OCI-LY3 (cell line): ENCODE measurements at regions not wholly inside any gene's neighbourhood (a gene's known extent, or its start where the extent isn't known, plus 50 kb on each side); places are given as distances from the start of the nearest gene placed in this dataset.

Experiments used
- H2AFZ ChIP-seq: fragments of 200-600, 300-600 bp; shearing (Covaris generic); 2 replicates; pipeline ENCODE4 v1.6.0; 2014; ENCODE audit warnings: antibody characterized with exemption, low read depth, low read length
- H3K27ac ChIP-seq: fragments of 200-600, 300-600 bp; sonication (generic); 2 replicates; pipeline ENCODE4 v1.5.1; 2014; ENCODE audit warnings: mild to moderate bottlenecking, low read length, moderate library complexity, mixed read lengths
- H3K27me3 ChIP-seq: fragments of 200-600, 300-600 bp; sonication (generic); 2 replicates; pipeline ENCODE4 v1.6.1; 2014; ENCODE audit warnings: low read depth, low read length, mixed read lengths
- H3K36me3 ChIP-seq: fragments of 200-600, 300-600 bp; sonication (generic); replicated peaks from 2 replicates; pipeline ENCODE3; 2014; ENCODE audit warnings: low read depth, low read length, mixed read lengths
- H3K4me1 ChIP-seq: fragments of 300-600, 200-600 bp; sonication (generic); 2 replicates; pipeline ENCODE4 v1.6.1; 2014; ENCODE audit warnings: low read length, mixed read lengths
- H3K4me2 ChIP-seq: fragments of 200-600, 300-600 bp; sonication (generic); 2 replicates; pipeline ENCODE4 v1.6.1; 2014; ENCODE audit warnings: low read length, mixed read lengths
- H3K4me3 ChIP-seq: fragments of 300-600, 200-600 bp; sonication (generic); 2 replicates; pipeline ENCODE4 v1.5.1; 2014; ENCODE audit warnings: antibody characterized with exemption, mild to moderate bottlenecking, low read length, moderate library complexity
- H3K79me2 ChIP-seq: fragments of 300-600, 200-600 bp; shearing (Covaris generic); 2 replicates; pipeline ENCODE4 v1.6.1; 2014; ENCODE audit warnings: mild to moderate bottlenecking, low read length, mixed read lengths
- H3K9ac ChIP-seq: fragments of 300-600, 200-600 bp; shearing (Covaris generic); 2 replicates; pipeline ENCODE4 v1.6.0; 2014; ENCODE audit warnings: mild to moderate bottlenecking, low read length, moderate library complexity
- H3K9me3 ChIP-seq: fragments of 200-600, 300-600 bp; shearing (Covaris generic); 2 replicates; pipeline ENCODE4 v1.6.1; 2014; ENCODE audit warnings: low read length, mixed read lengths; ENCODE audit not compliant: insufficient read depth
- H4K20me1 ChIP-seq: fragments of 200-600, 300-600 bp; sonication (generic); 2 replicates; pipeline ENCODE4 v1.6.1; 2016; ENCODE audit warnings: low read length, mixed read lengths; ENCODE audit not compliant: insufficient read depth
- CTCF ChIP-seq: fragments of 200-600, 300-600 bp; sonication (generic); IDR thresholded peaks from 2 replicates; pipeline ENCODE4 v1.5.1; 2014; ENCODE audit warnings: antibody characterized with exemption, low read length, low read depth
- EZH2phosphoT487 ChIP-seq: fragments of 200-600 bp; shearing (Covaris generic); IDR thresholded peaks from 2 replicates; pipeline ENCODE4 v1.6.1; 2018; ENCODE audit warnings: antibody characterized with exemption, mixed run types, low read depth

GRCh38 chr12:89262855-89263552 is 89.3 kb downstream of the DUSP6 start:
- no peaks in the 10 kb centered on the region for H3K4me1 ChIP-seq
- no peaks in the 10 kb centered on the region for H3K9me3 ChIP-seq
- H3K36me3 ChIP-seq, result no peaks in the 10 kb centered on the region
- no peak for TF ChIP-seq EZH2phosphoT487
- TF ChIP-seq CTCF, result no peak
- H3K79me2 ChIP-seq, result no peaks in the 10 kb centered on the region
- H3K4me2 ChIP-seq, result no peak overlapping the region
- H3K27ac ChIP-seq, result no peak overlapping the region
- H2AFZ ChIP-seq, result no peak overlapping the region
- no peaks in the 10 kb centered on the region for H3K27me3 ChIP-seq
- H3K4me3 ChIP-seq, result no peak overlapping the region
- H3K9ac ChIP-seq, result no peak overlapping the region
- no peaks in the 10 kb centered on the region for H4K20me1 ChIP-seq

DNA sequence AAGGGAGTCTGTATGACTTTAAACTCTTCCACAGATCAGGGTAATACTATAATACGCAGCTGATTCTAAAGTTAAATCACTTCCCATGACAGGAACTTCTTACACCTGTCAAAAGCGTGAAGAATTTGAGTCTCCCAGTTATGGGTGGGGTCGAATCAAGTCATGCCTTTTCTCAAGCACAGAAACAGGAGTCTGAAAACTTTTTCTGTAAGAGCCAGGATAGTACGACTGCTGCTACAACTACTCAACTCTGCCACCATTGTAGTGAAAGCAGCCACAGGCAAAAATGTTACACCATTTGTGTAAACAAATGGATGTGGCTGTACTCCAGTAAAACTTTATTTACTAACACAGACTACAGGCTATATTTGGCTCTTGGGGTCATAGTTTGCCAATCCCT is 90.3 kb downstream of the DUSP6 start:
- Histone ChIP-seq H4K20me1 (no peaks in the 10 kb centered on the region), H3K9me3 (no peaks in the 10 kb centered on the region), H3K27me3 (no peaks in the 10 kb centered on the region), H3K4me2 (no peak overlapping the region), H3K9ac (no peak overlapping the region), H3K4me3 (no peak overlapping the region), H3K36me3 (no peaks in the 10 kb centered on the region), H3K27ac (no peak overlapping the region), H2AFZ (no peak overlapping the region), H3K79me2 (no peaks in the 10 kb centered on the region), H3K4me1 (no peaks in the 10 kb centered on the region)
- TF ChIP-seq EZH2phosphoT487 (no peak), CTCF (no peak)

DNA sequence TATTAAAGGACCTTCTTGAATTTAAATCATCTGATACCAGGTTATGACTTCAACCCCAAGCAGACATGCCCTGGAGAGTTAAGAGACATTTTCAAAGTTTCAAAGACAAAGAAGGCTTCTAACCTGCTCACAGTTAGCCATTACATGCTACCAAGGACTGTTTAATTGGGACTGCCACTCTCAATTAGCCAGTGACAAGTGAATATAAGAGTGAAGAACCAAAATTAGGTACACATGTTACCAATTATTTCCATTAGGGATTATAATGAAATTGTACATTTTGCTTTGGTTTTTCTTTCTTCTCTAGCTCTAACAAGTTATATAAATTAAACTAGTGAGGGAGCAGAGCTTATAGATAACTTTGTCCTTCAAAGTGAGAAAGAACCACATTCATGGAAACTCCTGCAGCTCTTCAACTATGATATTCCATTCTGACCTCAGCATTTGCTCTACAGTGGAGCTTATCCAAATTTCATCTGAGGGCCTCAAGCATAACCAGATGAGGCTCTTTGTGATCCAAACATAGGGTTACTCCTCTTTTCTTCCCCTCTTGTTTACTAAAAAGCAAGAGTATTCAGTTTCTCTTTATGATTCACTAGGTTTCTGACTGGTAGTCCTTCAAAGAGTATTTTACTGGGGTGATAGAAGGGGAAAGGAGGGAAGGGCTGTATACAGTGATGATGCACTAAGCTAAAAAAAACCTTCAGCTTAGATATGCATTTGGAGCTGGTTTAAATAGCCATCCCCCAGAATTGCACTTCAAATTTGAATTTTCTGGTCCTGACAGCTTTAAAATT is 91.3 kb downstream of the DUSP6 start:
- Histone ChIP-seq H4K20me1 (no peaks in the 10 kb centered on the region), H3K4me2 (no peak overlapping the region), H3K27me3 (no peaks in the 10 kb centered on the region), H3K9ac (no peak overlapping the region), H3K79me2 (no peaks in the 10 kb centered on the region), H3K9me3 (no peaks in the 10 kb centered on the region), H3K27ac (no peak overlapping the region), H2AFZ (no peak overlapping the region), H3K4me3 (no peak overlapping the region), H3K4me1 (no peaks in the 10 kb centered on the region), H3K36me3 (no peaks in the 10 kb centered on the region)
- TF ChIP-seq CTCF, result no peak
- no peak for TF ChIP-seq EZH2phosphoT487

DNA sequence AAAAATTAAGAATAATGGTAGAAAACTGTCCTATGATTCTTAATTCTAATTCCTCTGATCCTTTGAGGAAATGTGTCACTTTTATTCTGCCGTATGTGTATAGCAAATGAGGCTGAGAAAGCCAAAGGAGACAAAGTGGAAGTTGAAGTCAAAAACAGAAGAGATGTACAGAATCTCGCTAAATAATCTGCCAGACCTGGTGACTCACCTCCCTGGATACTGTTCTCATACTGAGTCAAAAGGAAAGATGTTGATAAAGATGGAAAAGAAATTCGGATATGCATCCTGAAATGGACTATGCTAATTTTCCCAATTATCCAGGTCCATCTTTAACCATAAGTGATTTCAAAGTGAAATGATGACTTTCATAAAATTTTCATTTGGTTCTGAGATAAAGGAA is 92.5 kb downstream of the DUSP6 start:
- no peak for TF ChIP-seq EZH2phosphoT487
- no peak for TF ChIP-seq CTCF
- Histone ChIP-seq H3K4me1 (no peaks in the 10 kb centered on the region), H3K9ac (no peak overlapping the region), H3K4me3 (no peak overlapping the region), H3K36me3 (no peaks in the 10 kb centered on the region), H4K20me1 (no peaks in the 10 kb centered on the region), H3K4me2 (no peak overlapping the region), H3K9me3 (no peaks in the 10 kb centered on the region), H3K27me3 (no peaks in the 10 kb centered on the region), H3K27ac (no peak overlapping the region), H3K79me2 (no peaks in the 10 kb centered on the region), H2AFZ (no peak overlapping the region)
